Neuronal stem cell (in vitro differentiated cells): ENCODE measurements at regions not wholly inside any gene's neighbourhood (a gene's known extent, or its start where the extent isn't known, plus 50 kb on each side); places are given as distances from the start of the nearest gene placed in this dataset.
"Not testable (repeated sequence)": the region's sequence is repeated elsewhere in the genome, so short reads cannot be mapped to it uniquely, and the experiment has no call there.

ENCODE experiments used
- DNase-seq: peaks from one replicate; pipeline ENCODE4 v3.0.0-alpha.2; 2013; ENCODE audit warnings: low spot score
- H2AFZ ChIP-seq: one replicate; pipeline ENCODE4 v1.6.1; 2013; ENCODE audit warnings: mild to moderate bottlenecking, low read length, inconsistent platforms
- H2AK5ac ChIP-seq: 2 replicates; pipeline ENCODE4 v1.6.1; 2013; ENCODE audit warnings: low read depth, mild to moderate bottlenecking, inconsistent platforms, low read length, moderate library complexity, mixed read lengths
- H2BK120ac ChIP-seq: 2 replicates; pipeline ENCODE4 v1.6.1; 2013; ENCODE audit warnings: low read depth, mild to moderate bottlenecking, inconsistent platforms, low read length, moderate library complexity, mixed read lengths
- H2BK12ac ChIP-seq: one replicate; pipeline ENCODE4 v1.6.1; 2013; ENCODE audit warnings: low read length, inconsistent platforms
- H2BK15ac ChIP-seq: 2 replicates; pipeline ENCODE4 v1.6.1; 2013; ENCODE audit warnings: mild to moderate bottlenecking, low read length, inconsistent platforms, mixed read lengths
- H2BK5ac ChIP-seq: one replicate; pipeline ENCODE4 v1.6.1; 2013; ENCODE audit warnings: inconsistent platforms, mild to moderate bottlenecking, low read length, moderate library complexity
- H3K14ac ChIP-seq: one replicate; pipeline ENCODE4 v1.6.1; 2013; ENCODE audit warnings: low read length, inconsistent platforms
- H3K18ac ChIP-seq: 2 replicates; pipeline ENCODE4 v1.6.1; 2013; ENCODE audit warnings: low read length, inconsistent platforms
- H3K23ac ChIP-seq: 2 replicates; pipeline ENCODE4 v1.6.1; 2013; ENCODE audit warnings: low read depth, mild to moderate bottlenecking, mixed read lengths, low read length, inconsistent platforms; ENCODE audit not compliant: poor library complexity
- H3K27ac ChIP-seq: replicated peaks from 3 replicates; pipeline ENCODE4 v1.5.1; 2013; ENCODE audit warnings: low read length, inconsistent platforms
- H3K27me3 ChIP-seq, 3 experiments: 2 replicates each; pipeline ENCODE4 v1.6.1; 2013; ENCODE audit warnings: low read length in 3 of 3, mild to moderate bottlenecking in 2 of 3, inconsistent platforms in 1 of 3, low read depth in 1 of 3, mixed read lengths in 1 of 3, moderate library complexity in 1 of 3; ENCODE audit not compliant: control insufficient read depth in 3 of 3, insufficient read depth in 3 of 3
- H3K36me3 ChIP-seq, 2 donors: replicated peaks in 1 of 2; 2 replicates each; pipeline ENCODE4 v1.6.1; 2013; ENCODE audit warnings: low read length in 2 of 2; ENCODE audit not compliant: control insufficient read depth in 2 of 2, insufficient read depth in 2 of 2
- H3K4ac ChIP-seq: 2 replicates; pipeline ENCODE4 v1.6.1; 2013; ENCODE audit warnings: inconsistent platforms, mild to moderate bottlenecking, low read length, moderate library complexity
- H3K4me1 ChIP-seq, 2 donors: 1 replicate in 1 of 2; 2 replicates in 1 of 2; pipeline ENCODE4 v1.6.1; 2013; ENCODE audit warnings: low read length in 2 of 2, low read depth in 1 of 2; ENCODE audit not compliant: control insufficient read depth in 2 of 2, insufficient read depth in 1 of 2
- H3K4me2 ChIP-seq: one replicate; pipeline ENCODE4 v1.6.1; 2013; ENCODE audit warnings: mild to moderate bottlenecking, low read length, inconsistent platforms; ENCODE audit not compliant: insufficient read depth, poor library complexity, severe bottlenecking
- H3K4me3 ChIP-seq, 2 donors: 2 replicates each; pipeline ENCODE4 v1.5.1; 2013; ENCODE audit warnings: low read length in 2 of 2, mild to moderate bottlenecking in 2 of 2, inconsistent platforms in 1 of 2, moderate library complexity in 1 of 2
- H3K79me1 ChIP-seq: one replicate; pipeline ENCODE4 v1.6.1; 2013; ENCODE audit warnings: low read depth, mild to moderate bottlenecking, inconsistent platforms, low read length, moderate library complexity
- H3K9ac ChIP-seq: one replicate; pipeline ENCODE4 v1.6.1; 2013; ENCODE audit warnings: mild to moderate bottlenecking, low read depth, low read length, inconsistent platforms; ENCODE audit not compliant: poor library complexity
- H3K9me3 ChIP-seq, 2 donors: replicated peaks in 1 of 2; 2 replicates each; pipeline versions ENCODE3 to v1.6.1; 2013; ENCODE audit warnings: low read length in 2 of 2, mild to moderate bottlenecking in 2 of 2, inconsistent platforms in 1 of 2, low read depth in 1 of 2, mixed read lengths in 1 of 2, moderate library complexity in 1 of 2; ENCODE audit not compliant: control insufficient read depth in 2 of 2, insufficient read depth in 1 of 2
- H4K8ac ChIP-seq: one replicate; pipeline ENCODE4 v1.6.1; 2013; ENCODE audit warnings: low read depth, mild to moderate bottlenecking, inconsistent platforms, low read length, moderate library complexity
- H4K91ac ChIP-seq: one replicate; pipeline ENCODE4 v1.6.1; 2013; ENCODE audit warnings: low read length, low read depth, mild to moderate bottlenecking, inconsistent platforms; ENCODE audit not compliant: poor library complexity
- WGBS, 2 donors: extraction: QIAGEN DNeasy Blood & Tissue Kit; methylation state at CpG; one replicate each; pipeline ENCODE4 v1.1.7; 2013; ENCODE audit warnings: missing lambda C conversion rate in 2 of 2, mixed read lengths in 1 of 2; ENCODE audit not compliant: insufficient read length in 2 of 2, insufficient replicate concordance in 1 of 2; ENCODE audit errors: extremely low coverage in 2 of 2; 5-methylcytosine and 5-hydroxymethylcytosine counted together

DNA sequence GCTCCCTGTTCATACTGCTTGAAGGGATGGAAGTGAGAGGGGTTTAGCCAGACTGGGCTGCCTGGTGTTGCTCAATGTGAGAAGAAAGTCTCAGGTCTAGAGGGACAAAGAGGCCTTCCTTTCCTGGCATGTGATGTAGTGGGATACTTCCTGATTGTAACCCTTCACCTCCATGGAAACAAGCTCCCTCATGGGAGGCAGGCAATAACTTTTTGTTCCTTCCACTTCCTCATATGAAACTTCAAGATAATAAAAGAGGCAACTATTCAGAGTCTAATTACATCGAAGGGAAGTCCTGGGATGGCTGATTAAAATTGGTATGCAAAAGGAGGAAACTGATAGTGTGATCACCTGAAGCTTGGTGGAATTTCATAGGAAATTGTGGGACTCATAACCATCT is 84.1 kb upstream of the ETV1 start:
- no peaks in the 10 kb centered on the region for H3K27me3 ChIP-seq
- no peak overlapping the region for H2BK5ac ChIP-seq
- no peak overlapping the region for H3K14ac ChIP-seq
- no peak overlapping the region for H2BK15ac ChIP-seq
- no peak overlapping the region for H3K27ac ChIP-seq
- H3K18ac ChIP-seq: no peak overlapping the region
- DNase-seq: no peak
- H3K4me2 ChIP-seq: no peak overlapping the region
- no peak overlapping the region for H2BK120ac ChIP-seq
- no peak overlapping the region for H3K23ac ChIP-seq
- WGBS, 2 donors: no CpG with 5 or more reads among the region's 1 CpG
- H3K4ac ChIP-seq: no peak overlapping the region
- H2BK12ac ChIP-seq: no peak overlapping the region
- peak overlapping the region; percentile 4 for H2AFZ ChIP-seq
- no peak overlapping the region for H4K91ac ChIP-seq
- no peaks in the 10 kb centered on the region for H3K4me1 ChIP-seq
- peaks cover 0 to 1% of the 10 kb centered on the region in 2 donors for H3K9me3 ChIP-seq
- H3K9ac ChIP-seq: no peak overlapping the region
- H2AK5ac ChIP-seq: no peak overlapping the region
- H3K36me3 ChIP-seq: no peaks in the 10 kb centered on the region
- no peak overlapping the region for H3K4me3 ChIP-seq
- H3K79me1 ChIP-seq: no peaks in the 10 kb centered on the region
- no peak overlapping the region for H4K8ac ChIP-seq

DNA sequence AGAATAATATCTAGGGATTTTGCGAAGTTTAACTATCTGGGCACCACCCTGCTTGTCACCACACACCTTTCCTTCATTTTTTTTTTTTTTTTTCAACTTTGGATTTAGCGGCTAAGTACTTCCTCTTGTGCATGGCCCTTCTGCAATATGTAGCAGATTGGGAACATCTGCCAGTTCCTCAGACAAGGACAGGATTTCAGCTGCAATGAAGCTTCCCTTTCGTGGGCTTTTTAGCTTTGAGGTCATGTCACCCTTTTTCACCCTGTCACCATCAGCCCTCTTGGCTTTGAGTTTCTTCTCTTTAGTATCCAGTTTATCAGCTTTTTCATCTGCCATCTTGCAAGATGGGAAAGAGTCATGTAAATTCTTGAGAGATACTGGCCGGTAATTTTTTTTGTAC is 81.6 kb upstream of the ETV1 start:
- no peak overlapping the region for H3K4me3 ChIP-seq
- no peak overlapping the region for H4K8ac ChIP-seq
- no peak overlapping the region for H2BK5ac ChIP-seq
- H3K27me3 ChIP-seq: no peaks in the 10 kb centered on the region
- H3K23ac ChIP-seq: no peak overlapping the region
- H2AFZ ChIP-seq: no peak overlapping the region
- no peak overlapping the region for H3K4me2 ChIP-seq
- no CpG with 5 or more reads among the region's 4 CpGs for WGBS, 2 donors
- no peak overlapping the region for H2AK5ac ChIP-seq
- no peak overlapping the region for H3K4ac ChIP-seq
- H3K9me3 ChIP-seq: peaks cover 0 to 1% of the 10 kb centered on the region in 2 donors
- H4K91ac ChIP-seq: no peak overlapping the region
- H3K4me1 ChIP-seq: no peaks in the 10 kb centered on the region
- no peak for DNase-seq
- no peaks in the 10 kb centered on the region for H3K36me3 ChIP-seq
- no peak overlapping the region for H2BK120ac ChIP-seq
- H3K79me1 ChIP-seq: no peaks in the 10 kb centered on the region
- H3K27ac ChIP-seq: no peak overlapping the region
- no peak overlapping the region for H2BK12ac ChIP-seq
- H3K9ac ChIP-seq: no peak overlapping the region
- no peak overlapping the region for H3K14ac ChIP-seq
- H3K18ac ChIP-seq: no peak overlapping the region
- H2BK15ac ChIP-seq: no peak overlapping the region

DNA sequence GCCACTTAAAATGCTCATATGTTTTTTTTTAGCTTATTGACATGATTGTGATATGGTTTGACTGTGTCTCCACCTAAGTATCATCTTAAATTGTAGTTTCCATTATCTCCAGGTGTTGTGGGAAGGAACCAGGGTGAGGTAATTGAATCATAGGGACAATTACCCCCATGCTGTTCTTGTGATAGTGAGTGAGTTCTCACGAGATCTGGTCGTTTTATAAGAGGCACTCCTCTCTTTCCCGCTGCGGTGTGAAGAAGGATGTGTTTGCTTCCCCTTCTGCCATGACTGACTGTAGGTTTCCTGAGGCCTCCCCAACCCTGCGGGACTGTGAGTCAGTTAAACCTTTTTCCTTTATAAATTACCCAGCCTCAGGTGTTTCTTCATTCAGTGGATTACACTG is 80.5 kb upstream of the ETV1 start:
- no peak overlapping the region for H2AK5ac ChIP-seq
- no peak overlapping the region for H4K91ac ChIP-seq
- no peak overlapping the region for H2BK12ac ChIP-seq
- H3K79me1 ChIP-seq: no peaks in the 10 kb centered on the region
- no peak overlapping the region for H3K18ac ChIP-seq
- no peaks in the 10 kb centered on the region for H3K4me1 ChIP-seq
- H4K8ac ChIP-seq: no peak overlapping the region
- H2BK5ac ChIP-seq: no peak overlapping the region
- no peak overlapping the region for H2BK120ac ChIP-seq
- H3K4me2 ChIP-seq: no peak overlapping the region
- no CpG with 5 or more reads among the region's 5 CpGs for WGBS, 2 donors
- no peak for DNase-seq
- no peak overlapping the region for H2AFZ ChIP-seq
- H3K14ac ChIP-seq: no peak overlapping the region
- no peak overlapping the region for H2BK15ac ChIP-seq
- no peak overlapping the region for H3K27ac ChIP-seq
- H3K9ac ChIP-seq: no peak overlapping the region
- H3K23ac ChIP-seq: no peak overlapping the region
- H3K4me3 ChIP-seq: no peak overlapping the region
- H3K27me3 ChIP-seq: no peaks in the 10 kb centered on the region
- peaks cover 0 to 1% of the 10 kb centered on the region in 2 donors for H3K9me3 ChIP-seq
- no peaks in the 10 kb centered on the region for H3K36me3 ChIP-seq
- no peak overlapping the region for H3K4ac ChIP-seq

DNA sequence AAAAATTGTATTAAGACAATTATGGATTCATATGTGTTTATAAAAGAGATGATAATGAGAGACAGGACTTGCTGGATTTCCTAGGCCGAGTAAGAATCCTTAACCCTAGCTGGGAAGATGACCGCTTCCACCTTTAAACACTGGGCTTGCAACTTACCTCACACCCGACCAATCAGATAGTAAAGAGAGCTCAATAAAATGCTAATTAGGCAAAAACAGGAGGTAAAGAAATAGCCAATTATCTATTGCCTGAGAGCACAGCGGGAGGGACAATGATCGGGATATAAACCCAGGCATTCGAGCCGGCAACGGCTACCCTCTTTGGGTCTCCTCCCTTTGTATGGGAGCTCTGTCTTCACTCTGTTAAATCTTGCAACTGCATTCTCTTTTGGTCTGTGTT is 77.3 kb upstream of the ETV1 start:
- H3K4me2 ChIP-seq, H2AFZ ChIP-seq, H2BK12ac ChIP-seq, H3K27me3 ChIP-seq, H2AK5ac ChIP-seq, H2BK15ac ChIP-seq, H3K4me1 ChIP-seq, H3K23ac ChIP-seq, H3K18ac ChIP-seq, H3K9ac ChIP-seq, H3K79me1 ChIP-seq, H3K36me3 ChIP-seq, DNase-seq, H4K8ac ChIP-seq, H3K4ac ChIP-seq, H3K9me3 ChIP-seq, H2BK5ac ChIP-seq, H4K91ac ChIP-seq, H3K27ac ChIP-seq, H2BK120ac ChIP-seq, H3K4me3 ChIP-seq, H3K14ac ChIP-seq: not testable (repeated sequence)
- WGBS, 2 donors: no CpG with 5 or more reads among the region's 8 CpGs
